ENCODE measurements at regions not wholly inside any gene's neighbourhood (a gene's known extent, or its start where the extent isn't known, plus 50 kb on each side); places are given as distances from the start of the nearest gene placed in this dataset.

DNA sequence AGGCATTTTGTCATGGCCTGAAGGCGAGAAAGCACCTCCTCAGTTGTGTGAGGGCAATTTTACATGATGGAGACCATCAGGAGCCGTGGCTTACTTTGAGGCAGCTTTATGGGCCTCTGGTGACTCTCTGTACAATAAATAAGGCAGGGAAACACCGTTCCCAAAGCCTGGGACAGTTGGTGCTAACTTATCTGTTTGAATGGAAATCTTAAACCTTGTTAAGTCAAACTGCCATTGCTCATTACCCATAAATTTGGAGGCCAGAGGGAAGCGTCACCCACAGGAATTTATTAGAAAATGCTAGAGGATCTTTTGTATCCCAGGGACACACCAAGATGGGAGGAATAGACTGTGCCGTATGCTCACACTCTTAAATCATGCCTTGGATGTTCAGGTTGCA is 1156.9 kb downstream of the BRD1 start:
- TF ChIP-seq EZH2 (IDR thresholded peaks at IDR 0.05; ENCODE audit: insufficient read depth, poor library complexity, severe bottlenecking) (no peak), EZH2phosphoT487 (IDR thresholded peaks at IDR 0.05; ENCODE audit: insufficient read depth, low read depth) (no peak)
